GM20431 (cell line): ENCODE measurements at regions not wholly inside any gene's neighbourhood (a gene's known extent, or its start where the extent isn't known, plus 50 kb on each side); places are given as distances from the start of the nearest gene placed in this dataset.

Source experiments
- in situ Hi-C: fragments of 300-500 bp; cut with MseI, MboI; formaldehyde crosslinking; loops from one replicate; pipeline ENCODE4 v1.15.0; 2020; ENCODE audit warnings: low sequenced_read_pairs; ENCODE audit not compliant: unreplicated experiment

DNA sequence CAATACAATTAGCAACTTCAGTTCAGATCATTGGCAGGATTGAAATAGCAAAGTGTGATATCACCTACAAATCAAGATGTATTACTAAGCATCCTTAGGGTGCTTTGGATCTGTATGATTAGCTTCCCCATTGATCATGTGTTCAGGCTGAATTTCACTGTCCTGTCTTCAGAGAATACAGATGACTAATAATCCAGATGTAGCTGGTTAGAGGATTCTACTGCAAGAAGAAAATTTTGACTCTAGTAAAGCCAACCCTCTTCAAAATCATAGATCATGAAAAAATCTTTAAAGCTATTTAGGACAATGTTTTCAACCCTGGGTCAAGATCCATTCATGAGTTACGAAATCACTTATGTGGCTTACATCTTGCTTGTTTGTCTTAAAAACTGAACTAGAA is 184.4 kb downstream of the PTGER3 start:
- in situ Hi-C loops, result no loop called here

DNA sequence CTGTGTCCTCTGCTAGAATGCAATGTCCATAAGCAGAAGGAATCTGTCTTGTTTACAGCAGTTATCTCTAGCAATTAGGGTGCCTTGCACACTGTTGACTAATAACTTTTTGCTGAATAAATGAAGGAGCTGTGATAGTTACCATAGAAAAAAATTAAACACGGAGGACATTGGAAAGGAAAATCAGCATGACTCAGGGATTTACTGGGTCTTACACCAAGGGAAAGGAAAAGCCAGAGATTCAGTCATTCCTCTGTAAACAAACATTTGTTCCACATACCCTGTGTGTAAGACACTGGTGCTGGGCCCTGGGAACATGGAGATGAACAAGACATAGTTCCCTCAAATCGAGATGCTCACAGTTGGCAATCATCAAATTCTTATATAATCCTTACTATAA is 183.3 kb downstream of the PTGER3 start:
- in situ Hi-C loops, result no loop called here

DNA sequence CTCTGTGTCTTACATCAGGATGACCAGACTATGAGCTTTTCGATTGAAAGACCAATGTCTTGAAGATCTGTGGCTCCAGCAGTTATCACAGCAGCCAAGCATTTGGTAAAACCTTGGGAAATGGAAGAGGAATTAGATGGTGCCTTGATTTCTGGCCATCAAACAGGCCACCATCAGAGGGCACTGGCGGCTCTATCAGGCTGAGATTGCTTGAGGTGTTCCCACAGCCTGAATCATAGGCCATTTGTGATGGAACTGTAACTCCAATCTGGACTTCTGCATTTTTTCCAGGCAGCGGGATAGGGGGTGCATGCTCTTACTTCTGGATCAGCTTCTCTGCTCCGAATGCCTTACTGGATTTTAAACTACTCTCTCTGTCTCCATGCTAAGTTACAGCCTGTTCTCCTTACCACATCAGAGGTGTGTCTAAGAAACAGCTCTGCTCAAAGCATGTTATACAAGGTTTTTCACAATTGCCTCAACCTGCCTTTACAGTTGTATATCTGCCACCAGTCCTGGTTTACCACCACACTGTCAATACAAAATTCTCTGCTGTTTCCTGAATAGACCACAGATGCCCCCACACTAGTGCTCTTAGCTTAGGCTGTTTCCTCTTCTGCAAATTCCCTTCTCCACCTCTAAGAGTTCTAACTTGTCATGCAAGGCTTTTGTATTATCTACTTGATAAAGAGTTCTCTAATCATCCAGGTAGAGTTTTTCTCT is 180.9 kb downstream of the PTGER3 start:
- in situ Hi-C loops, result no loop called here

GRCh38 chr1:70871790-70872189 is 175.8 kb downstream of the PTGER3 start:
- in situ Hi-C loops, result no loop called here

DNA sequence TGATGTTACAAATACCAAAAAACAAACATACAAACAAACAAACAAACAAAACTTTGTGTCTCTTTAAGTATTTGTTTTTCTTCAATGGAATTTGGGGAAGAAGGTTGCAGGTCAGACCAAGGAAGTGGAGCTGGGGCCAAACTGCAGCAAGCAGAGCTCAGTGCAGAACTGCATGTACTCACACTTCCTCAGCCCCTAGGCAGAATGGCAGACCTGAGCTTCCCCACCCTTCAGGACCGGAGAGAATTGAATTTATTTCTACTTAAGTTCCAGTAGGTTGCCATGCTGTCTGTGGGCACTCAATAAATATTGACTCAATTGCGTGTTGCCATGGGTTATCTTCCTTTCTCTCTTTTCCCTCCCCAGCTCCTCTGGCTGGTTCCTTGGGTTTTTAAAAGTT is 173.6 kb downstream of the PTGER3 start:
- in situ Hi-C loops, result no loop called here

GRCh38 chr1:70874818-70875217 is 172.8 kb downstream of the PTGER3 start:
- in situ Hi-C loops, result no loop called here

DNA sequence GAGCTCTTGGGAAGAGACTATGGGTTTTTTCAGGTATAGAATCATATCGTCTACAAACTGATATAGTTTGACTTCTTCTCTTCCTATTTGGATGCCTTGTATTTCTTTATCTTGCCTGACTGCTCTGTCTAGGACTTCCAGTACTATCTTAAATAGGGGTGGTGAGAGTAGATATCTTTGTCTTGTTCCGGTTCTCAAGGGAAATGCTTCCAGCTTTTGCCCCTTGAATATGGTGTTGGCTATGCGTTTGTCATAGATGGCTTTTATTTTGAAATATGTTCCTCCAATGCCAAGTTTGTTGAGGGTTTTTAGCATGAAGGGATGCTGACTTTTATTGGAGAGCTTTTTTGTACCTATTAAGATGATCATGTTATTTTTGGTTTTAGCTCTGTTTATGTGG is 170.3 kb downstream of the PTGER3 start:
- in situ Hi-C loops, result no loop called here

- in situ Hi-C loops, result no loop called here
Observed at GRCh38 chr1:70887936-70888335, 159.7 kb downstream of the PTGER3 start.

GRCh38 chr1:70888722-70889121 is 158.9 kb downstream of the PTGER3 start:
- in situ Hi-C loops, result no loop called here

DNA sequence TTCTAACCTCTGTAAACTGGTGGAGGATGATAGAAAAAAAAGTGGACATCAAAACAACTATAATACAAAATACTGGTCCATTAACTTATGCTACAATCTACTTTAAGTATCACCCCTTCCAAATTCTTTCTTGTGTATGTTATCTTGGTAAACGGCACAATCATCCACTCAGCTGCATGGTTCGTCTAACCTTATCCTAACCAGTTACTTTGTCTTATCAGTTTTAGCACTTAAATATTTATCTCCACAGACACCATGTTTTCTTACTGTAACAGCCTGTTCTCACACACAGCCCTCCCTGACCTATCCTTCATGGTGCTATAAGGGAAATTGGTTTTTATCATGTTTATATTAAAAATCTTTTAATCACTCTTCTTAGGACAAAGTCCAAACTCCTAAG is 157.2 kb downstream of the PTGER3 start:
- in situ Hi-C loops, result no loop called here

- in situ Hi-C loops, result no loop called here
Observed at GRCh38 chr1:70891051-70891843, 156.4 kb downstream of the PTGER3 start.

DNA sequence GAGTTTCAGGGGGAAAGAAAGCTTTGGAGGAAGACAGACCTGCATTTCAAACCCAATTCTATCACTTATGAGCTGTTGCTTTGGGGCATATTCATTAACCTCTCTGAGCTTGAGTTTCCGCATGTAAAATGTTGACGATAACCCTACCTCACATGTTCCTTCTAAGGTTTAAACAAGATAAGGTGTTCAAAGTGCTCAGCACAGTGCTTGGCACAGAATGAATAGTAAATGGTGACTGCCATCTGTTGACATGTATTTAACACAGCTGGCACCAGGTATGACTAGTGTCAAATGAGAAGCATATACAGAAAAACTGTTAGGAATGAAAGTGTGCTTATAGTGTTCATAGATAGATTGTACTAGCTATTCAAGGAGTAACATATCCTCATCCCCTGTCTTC is 155.5 kb downstream of the PTGER3 start:
- in situ Hi-C loops, result no loop called here

GRCh38 chr1:70892930-70893329 is 154.7 kb downstream of the PTGER3 start:
- in situ Hi-C loops, result no loop called here

DNA sequence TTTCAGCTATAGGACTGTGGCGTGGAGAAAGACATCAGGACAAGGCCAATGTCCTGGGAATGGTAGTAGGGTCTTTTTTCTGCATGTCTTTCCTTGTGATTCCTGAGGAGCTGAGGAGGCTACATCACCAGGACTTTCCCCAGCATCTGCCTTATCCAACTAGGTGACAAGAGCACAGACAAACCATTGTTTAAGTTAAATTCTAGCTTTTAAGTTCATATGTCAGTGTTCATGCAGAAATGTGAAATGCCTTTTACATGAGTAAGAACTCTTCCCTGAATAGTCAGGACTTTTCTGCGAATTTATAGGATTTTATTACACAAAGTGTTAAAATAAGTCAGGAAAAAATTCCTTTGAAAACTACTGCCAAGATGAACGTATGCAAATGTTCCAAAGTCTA is 154.2 kb downstream of the PTGER3 start:
- in situ Hi-C loops, result no loop called here

GRCh38 chr1:70895531-70895930 is 152.1 kb downstream of the PTGER3 start:
- in situ Hi-C loops, result no loop called here

- in situ Hi-C loops, result no loop called here
Observed at GRCh38 chr1:70896224-70896623, 151.4 kb downstream of the PTGER3 start.

GRCh38 chr1:70897273-70897672 is 150.3 kb downstream of the PTGER3 start:
- in situ Hi-C loops, result no loop called here

GRCh38 chr1:70899735-70900134 is 147.9 kb downstream of the PTGER3 start:
- in situ Hi-C loops, result no loop called here

DNA sequence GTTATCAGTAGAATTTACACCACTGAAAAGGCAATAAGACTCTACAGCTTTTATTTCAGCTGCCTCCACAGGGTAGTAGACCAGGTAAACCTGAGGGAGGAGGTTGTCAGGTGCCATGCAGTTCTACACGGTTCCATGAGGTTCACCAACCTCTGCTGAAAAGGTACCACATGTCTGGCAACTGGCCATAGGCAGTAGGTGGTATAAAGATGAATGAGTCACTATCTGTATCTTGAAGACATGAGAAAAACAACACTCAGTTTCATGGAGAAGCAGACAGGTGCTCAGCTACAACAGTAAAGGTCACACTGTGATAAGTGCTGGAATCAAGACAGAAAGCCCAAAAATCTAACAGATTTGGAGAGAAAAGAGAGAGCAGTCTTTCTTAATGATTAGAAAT is 145.4 kb downstream of the PTGER3 start:
- in situ Hi-C loops, result no loop called here

GRCh38 chr1:70906800-70907199 is 140.8 kb downstream of the PTGER3 start:
- in situ Hi-C loops, result no loop called here

DNA sequence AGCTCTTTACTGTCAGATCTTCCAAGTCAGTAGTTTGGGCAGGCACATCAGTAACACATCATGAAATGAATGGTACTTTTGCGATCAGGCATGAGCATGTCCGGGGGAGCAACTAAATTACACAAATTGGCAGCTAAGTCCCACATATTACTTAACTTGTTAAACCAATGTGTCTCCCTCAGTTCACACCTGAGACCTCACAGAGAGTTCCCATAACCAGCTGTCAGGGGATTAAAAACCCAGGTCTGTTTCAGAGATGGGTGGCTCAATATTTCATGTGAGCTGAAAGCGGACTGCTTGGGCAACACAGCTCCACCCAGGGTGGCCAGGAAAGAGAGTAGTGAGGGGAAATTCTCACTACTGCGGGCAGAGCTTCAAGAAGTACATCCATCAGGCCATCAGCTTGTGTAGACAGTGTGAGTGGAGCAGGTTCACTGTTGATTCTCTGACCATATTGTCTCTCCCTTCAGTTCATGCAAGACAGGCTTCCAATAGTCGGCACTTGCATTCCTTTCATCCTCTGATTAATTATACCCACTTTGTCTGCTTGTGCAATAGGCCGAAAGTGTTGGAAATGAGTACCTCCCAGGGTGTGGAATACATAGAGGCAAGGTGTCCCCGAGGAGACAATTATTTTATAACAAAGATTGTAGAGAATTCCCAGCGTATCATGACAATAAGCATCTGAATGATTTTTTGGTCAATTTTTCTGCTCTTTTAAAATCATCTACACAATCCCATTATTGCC is 139.9 kb downstream of the PTGER3 start:
- in situ Hi-C loops, result no loop called here
